GM10266 (cell line): ENCODE measurements at regions not wholly inside any gene's neighbourhood (a gene's known extent, or its start where the extent isn't known, plus 50 kb on each side); places are given as distances from the start of the nearest gene placed in this dataset.

Source experiments
- DNase-seq: peaks from one replicate; pipeline ENCODE4 v3.0.0; 2012; ENCODE audit errors: extremely low spot score
- TF ChIP-seq, protein P1 (sequence below): IDR thresholded peaks from 2 replicates; pipeline ENCODE4 v1.5.1; 2012; ENCODE audit warnings: mild to moderate bottlenecking, low read depth; ENCODE audit not compliant: control insufficient read depth, insufficient read depth; ENCODE audit errors: missing control alignments

DNA sequence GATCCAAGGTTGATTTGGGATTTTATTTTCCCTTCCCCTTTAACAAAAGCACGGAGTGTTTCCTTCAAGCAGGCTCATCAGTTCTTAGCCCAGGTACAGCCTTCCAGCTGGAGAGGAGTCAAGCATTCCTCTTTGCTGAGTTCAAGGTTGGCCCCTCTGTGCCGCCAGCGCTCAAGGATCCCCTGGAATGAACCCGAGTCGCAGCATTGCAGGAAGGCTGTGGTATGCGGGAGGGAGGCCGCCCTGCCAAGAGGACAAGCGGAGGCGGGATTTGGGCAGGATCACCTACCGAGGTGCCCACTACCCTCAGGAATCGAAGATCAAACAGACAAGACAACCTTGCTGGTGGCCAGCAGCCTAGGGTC, 53.9 kb upstream of the NCOR2 start:
- TF ChIP-seq, protein P1, sequence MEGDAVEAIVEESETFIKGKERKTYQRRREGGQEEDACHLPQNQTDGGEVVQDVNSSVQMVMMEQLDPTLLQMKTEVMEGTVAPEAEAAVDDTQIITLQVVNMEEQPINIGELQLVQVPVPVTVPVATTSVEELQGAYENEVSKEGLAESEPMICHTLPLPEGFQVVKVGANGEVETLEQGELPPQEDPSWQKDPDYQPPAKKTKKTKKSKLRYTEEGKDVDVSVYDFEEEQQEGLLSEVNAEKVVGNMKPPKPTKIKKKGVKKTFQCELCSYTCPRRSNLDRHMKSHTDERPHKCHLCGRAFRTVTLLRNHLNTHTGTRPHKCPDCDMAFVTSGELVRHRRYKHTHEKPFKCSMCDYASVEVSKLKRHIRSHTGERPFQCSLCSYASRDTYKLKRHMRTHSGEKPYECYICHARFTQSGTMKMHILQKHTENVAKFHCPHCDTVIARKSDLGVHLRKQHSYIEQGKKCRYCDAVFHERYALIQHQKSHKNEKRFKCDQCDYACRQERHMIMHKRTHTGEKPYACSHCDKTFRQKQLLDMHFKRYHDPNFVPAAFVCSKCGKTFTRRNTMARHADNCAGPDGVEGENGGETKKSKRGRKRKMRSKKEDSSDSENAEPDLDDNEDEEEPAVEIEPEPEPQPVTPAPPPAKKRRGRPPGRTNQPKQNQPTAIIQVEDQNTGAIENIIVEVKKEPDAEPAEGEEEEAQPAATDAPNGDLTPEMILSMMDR = no peak
- DNase-seq = no peak

DNA sequence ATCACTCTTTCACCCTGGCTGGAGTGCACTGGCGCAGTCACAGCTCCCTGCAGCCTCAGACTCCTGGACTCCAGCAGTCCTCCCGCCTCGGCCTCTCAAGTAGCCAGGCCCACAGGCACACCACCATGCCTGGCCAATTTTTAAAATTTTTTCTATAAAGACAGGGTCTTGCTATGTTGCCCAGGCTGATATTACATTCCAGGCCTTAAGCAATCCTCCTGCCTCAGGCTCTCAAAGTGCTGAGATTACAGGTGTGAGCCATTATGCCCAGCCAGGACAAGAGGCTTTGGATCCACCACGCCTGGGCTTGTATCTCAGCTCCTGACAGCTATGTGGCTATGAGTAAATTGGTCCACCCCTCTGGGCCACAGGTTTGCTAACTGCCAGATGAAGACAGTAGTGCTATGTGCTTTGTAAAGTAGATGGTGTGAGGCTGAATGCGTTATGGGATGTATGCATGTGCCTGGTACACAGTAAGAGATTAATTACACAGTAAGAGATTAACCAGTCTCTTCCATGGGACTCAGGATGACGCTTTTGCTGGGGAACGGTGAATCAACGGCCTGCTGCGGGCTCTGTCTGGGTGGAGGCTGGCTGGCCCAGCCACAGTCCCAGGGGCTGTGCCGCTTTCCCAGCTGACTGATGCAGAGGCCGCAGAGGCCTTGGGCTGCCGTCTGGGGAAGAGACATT, 53.3 kb upstream of the NCOR2 start:
- no peak for DNase-seq
- TF ChIP-seq, protein P1 = no peak

DNA sequence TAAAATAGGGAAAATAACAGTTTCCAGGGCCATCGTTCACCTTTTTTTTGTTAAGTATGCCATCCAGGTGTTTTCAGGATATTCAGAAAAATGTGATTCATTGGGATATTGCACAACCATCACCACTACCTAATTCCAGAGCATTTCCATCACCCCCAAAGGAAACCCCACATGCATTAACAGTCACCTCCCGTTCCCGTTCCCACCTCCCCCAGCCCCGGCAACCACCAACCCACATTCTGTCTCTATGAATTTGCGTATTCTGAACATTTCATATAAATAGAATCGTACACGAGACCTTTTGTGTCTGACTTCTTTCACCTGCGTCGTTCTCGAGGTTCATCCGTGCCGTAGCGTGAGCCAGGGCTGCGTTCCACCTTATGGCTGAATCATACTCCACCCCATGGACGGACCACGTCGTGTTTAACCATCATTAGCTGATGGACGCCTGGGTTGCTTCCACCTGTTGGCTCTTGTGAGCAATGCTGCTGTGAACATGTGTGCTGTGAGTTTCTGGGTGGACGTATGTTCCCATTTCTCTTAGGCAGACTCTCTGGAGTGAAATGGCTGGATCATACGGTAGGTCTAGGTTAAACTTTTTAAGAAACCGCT, 51.0 kb upstream of the NCOR2 start:
- no peak for DNase-seq
- TF ChIP-seq, protein P1 = no peak

DNA sequence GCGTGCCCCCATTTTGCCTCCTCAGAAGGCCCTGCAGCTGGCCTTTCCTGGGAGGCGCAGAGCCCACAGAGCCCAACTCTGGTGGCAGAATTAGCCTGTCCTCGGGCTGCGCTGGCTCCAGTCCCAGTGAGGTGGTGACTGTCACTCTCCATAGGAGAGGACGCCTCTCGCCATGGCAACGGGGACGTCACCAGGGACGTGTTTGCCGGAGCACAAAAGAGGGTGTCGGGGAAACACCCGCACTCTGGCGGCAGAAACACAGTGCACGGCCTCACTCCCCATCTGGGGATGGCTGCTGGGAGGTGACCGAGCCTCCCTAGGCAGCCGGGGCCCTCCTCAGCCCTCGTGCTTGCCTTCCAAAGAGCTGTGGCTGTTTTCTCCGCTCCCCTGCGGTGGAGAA, 50.2 kb upstream of the NCOR2 start:
- DNase-seq = no peak

More for the DNA sequence above, 50.2 kb upstream of the NCOR2 start:
- TF ChIP-seq, protein P1 = no peak
